Naive B cell (primary cell): ENCODE measurements at regions not wholly inside any gene's neighbourhood (a gene's known extent, or its start where the extent isn't known, plus 50 kb on each side); places are given as distances from the start of the nearest gene placed in this dataset.
A peak's percentile ranks its signal among the peaks of the same experiment; 100 is the strongest.
"Not testable (repeated sequence)": the region's sequence is repeated elsewhere in the genome, so short reads cannot be mapped to it uniquely, and the experiment has no call there.

Experiments used
- ATAC-seq, 2 donors: fragments of 150-1000 bp; cut with Tn5 transposase; 2 replicates each; pipeline ENCODE4 v1.10.0; 2021; ENCODE audit warnings: low read depth in 2 of 2, mild to moderate bottlenecking in 2 of 2, moderate library complexity in 2 of 2
- DNase-seq: peaks from one replicate; pipeline ENCODE4 v3.0.0; 2022
- H3K27ac Mint-ChIP-seq, 6 donors: one replicate each; pipeline ENCODE4 v1.8.0; 2020 to 2022; ENCODE audit warnings: mild to moderate bottlenecking in 6 of 6, mixed read lengths in 6 of 6, moderate library complexity in 5 of 6, inconsistent platforms in 2 of 6
- H3K27me3 Mint-ChIP-seq, 3 donors: one replicate each; pipeline ENCODE4 v1.8.0; 2021 to 2022; ENCODE audit warnings: mixed read lengths in 3 of 3, mild to moderate bottlenecking in 1 of 3
- H3K36me3 Mint-ChIP-seq, 2 donors: one replicate each; pipeline ENCODE4 v1.8.0; 2020 to 2022; ENCODE audit warnings: mixed read lengths in 2 of 2, inconsistent platforms in 1 of 2, mild to moderate bottlenecking in 1 of 2
- H3K4me1 Mint-ChIP-seq, 3 donors: one replicate each; pipeline ENCODE4 v1.8.0; 2020 to 2022; ENCODE audit warnings: mixed read lengths in 3 of 3, inconsistent platforms in 1 of 3, mild to moderate bottlenecking in 1 of 3, moderate library complexity in 1 of 3
- H3K4me3 Mint-ChIP-seq, 8 donors: one replicate each; pipeline ENCODE4 v1.8.0; 2020 to 2022; ENCODE audit warnings: mild to moderate bottlenecking in 8 of 8, mixed read lengths in 8 of 8, moderate library complexity in 8 of 8, inconsistent platforms in 2 of 8
- H3K9me3 Mint-ChIP-seq, 7 donors: one replicate each; pipeline ENCODE4 v1.8.0; 2020 to 2022; ENCODE audit warnings: mixed read lengths in 7 of 7, mild to moderate bottlenecking in 5 of 7, inconsistent platforms in 2 of 7, moderate library complexity in 1 of 7

DNA sequence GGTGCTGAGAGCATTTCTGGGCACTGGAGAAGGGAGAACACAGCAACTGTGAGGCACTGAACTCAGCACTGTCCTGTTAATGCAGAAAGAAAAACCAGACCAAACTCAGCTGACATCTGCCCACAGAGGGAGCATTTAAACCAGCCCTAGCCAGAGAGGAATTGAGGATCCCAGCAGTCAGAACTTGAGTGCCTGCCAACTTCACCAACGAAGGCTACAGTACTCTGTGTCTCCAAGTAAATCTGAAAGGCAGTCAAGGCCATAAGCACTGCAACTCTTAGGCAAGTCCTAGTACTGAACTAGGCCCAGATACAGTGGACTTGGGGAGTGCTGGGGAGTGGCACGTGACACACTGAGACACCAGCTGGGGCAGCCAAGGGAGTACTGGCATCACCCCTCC, 176.2 kb upstream of the ZC3H15 start:
- Mint-ChIP-seq H3K4me3 (peak overlapping the region in 1 of 8 donors; percentile 47), H3K27ac (no peak overlapping the region), H3K4me1 (no peaks in the 10 kb centered on the region), H3K27me3 (no peaks in the 10 kb centered on the region), H3K9me3 (peaks cover 5 to 35% (median 28%) of the 10 kb centered on the region in 7 donors), H3K36me3 (peaks cover 20 to 33% of the 10 kb centered on the region in 2 donors)
- ATAC-seq (no peak), DNase-seq (no peak)

DNA sequence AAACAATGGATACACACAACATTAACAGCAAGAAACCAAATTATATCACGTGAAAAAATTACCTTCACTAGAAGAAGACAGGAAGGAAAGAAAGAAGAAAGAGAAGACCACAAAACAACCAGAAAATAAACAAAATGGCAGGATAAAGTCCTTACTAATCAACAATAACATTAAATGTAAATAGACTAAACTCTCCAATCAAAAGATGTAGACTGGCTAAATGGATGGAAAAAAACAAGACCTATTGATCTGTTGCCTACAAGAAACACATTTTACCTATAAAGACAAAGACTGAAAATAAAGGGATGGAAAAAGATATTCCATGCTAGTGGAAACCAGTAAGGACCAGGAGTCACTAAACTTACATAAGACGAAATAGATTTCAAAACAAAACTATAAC, 167.0 kb upstream of the ZC3H15 start:
- H3K27ac Mint-ChIP-seq: no peak overlapping the region

DNA sequence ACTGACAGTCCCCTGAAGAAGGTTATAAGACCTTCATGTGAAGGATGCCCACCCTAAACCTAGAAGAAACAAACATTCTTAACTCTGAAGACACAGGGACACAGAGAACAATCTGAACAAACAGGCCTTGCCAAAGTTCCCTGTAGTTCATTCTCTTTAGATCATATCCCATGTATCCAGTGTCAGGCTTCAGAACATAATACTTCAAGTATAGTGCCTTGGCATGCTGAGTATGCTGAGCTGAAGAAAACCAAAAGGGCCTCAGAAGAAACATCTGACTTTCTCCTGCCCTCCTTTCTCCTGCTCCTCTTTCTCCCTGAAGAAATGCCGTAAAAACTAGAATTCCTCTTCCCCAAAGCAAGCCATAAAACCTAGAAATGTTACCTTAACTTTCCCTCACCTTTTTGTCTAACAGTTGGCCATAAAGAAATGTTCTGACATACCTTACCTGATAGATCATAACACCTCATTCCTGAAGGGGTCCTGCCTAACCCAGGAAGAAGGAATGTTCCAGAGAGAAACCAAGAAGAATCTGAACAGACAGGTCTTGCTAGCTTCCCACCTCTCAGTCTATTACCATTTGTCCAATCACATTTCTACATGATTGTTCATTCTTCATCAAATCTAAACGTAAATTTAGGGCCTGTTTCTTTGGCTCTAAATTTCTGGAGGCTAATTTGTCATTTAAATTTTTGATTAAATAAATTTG, 160.1 kb upstream of the ZC3H15 start:
- Mint-ChIP-seq H3K27ac (no peak overlapping the region), H3K4me1 (no peaks in the 10 kb centered on the region), H3K36me3 (peaks cover 0 to 24% of the 10 kb centered on the region in 2 donors), H3K9me3 (peaks cover 4 to 33% (median 12%) of the 10 kb centered on the region in 7 donors), H3K27me3 (no peaks in the 10 kb centered on the region), H3K4me3 (no peak overlapping the region)
- ATAC-seq (no peak), DNase-seq (no peak)

More for the DNA sequence above, 167.0 kb upstream of the ZC3H15 start:
- Mint-ChIP-seq H3K4me1 (peaks cover 0 to 4% (median 0%) of the 10 kb centered on the region in 3 donors), H3K27me3 (no peaks in the 10 kb centered on the region), H3K4me3 (no peak overlapping the region), H3K9me3 (peaks cover 14 to 66% (median 49%) of the 10 kb centered on the region in 7 donors), H3K36me3 (peaks cover 25 to 38% of the 10 kb centered on the region in 2 donors)
- ATAC-seq (no peak), DNase-seq (no peak)

DNA sequence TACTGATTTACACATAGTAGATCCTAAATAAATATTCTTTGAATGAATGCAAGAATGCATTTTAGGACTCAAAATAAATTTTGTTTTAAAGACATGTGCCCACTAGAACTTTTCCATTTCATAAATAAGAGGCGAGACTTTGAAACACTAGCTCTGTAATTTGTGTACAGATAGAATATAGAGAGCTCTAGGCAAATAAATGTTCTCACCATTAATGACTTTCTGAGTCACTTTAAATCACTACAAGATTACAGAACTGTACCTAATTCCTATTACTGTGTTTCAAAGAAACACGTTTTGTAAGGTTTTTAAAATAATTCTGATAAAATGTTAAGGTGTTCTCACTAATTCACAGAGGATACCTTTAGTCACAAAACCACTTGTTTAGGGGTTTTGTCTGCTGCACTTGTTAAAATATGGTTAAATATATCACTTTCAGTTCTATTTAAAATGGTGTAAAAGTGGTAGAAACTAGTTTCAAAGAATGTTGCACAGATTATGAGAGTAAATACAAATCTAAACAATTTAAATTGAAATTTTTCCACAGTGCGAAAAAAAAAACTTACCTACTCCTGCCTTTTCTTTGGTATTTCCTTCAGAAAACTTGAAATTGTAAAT, 158.7 kb upstream of the ZC3H15 start:
- no peaks in the 10 kb centered on the region for H3K4me1 Mint-ChIP-seq
- DNase-seq: no peak

DNA sequence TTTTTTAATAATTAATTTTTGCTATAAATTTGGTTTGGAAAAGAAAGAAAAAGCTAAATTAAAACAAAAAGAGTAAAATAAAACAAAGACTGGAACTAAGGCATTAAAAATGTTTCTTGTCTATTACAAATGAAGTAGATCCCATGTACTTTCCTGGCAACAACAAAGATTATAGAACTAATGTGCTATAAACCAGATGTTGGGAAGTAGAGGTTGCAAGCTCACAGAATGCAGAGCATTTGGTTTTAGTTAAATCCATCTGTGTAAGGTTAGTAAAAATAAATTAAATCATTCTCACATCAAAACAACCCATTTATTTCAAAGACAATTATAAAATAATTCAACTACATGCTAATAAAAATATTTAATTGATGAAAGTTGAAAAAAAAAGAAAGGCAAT, 157.2 kb upstream of the ZC3H15 start:
- no peak for ATAC-seq
- Mint-ChIP-seq H3K4me1 (no peaks in the 10 kb centered on the region), H3K9me3 (peaks cover 0 to 19% (median 6%) of the 10 kb centered on the region in 7 donors), H3K36me3 (peaks cover 0 to 15% of the 10 kb centered on the region in 2 donors), H3K27ac (no peak overlapping the region), H3K27me3 (no peaks in the 10 kb centered on the region), H3K4me3 (no peak overlapping the region)
- no peak for DNase-seq

More for the DNA sequence above, 158.7 kb upstream of the ZC3H15 start:
- Mint-ChIP-seq H3K27ac (no peak overlapping the region), H3K36me3 (peaks cover 0 to 20% of the 10 kb centered on the region in 2 donors), H3K27me3 (no peaks in the 10 kb centered on the region), H3K4me3 (no peak overlapping the region), H3K9me3 (peaks cover 4 to 31% (median 12%) of the 10 kb centered on the region in 7 donors)
- ATAC-seq: no peak

DNA sequence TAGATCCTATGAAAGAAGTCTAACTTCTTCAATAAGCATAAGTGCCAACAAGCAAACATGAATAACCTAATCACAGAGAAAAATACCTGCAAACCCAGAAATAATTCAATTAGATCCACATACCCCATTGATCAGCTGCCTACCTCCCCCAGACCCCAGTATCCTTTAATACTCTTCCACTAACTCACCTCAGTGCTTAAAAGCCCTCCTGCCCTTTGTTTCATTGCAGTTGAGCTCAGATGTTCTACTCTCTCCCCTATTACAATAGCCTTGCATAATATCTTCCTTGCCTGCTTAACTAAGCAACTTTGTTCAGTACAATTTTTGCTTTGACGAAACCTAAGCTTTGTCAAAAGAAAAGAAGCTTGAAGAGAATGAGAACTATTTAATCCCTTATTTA, 156.0 kb upstream of the ZC3H15 start:
- Mint-ChIP-seq H3K27ac (no peak overlapping the region), H3K36me3 (peaks cover 10 to 12% of the 10 kb centered on the region in 2 donors), H3K4me1 (no peaks in the 10 kb centered on the region), H3K27me3 (no peaks in the 10 kb centered on the region), H3K4me3 (no peak overlapping the region), H3K9me3 (peaks cover 0 to 25% (median 12%) of the 10 kb centered on the region in 7 donors)
- no peak for DNase-seq
- ATAC-seq: no peak

DNA sequence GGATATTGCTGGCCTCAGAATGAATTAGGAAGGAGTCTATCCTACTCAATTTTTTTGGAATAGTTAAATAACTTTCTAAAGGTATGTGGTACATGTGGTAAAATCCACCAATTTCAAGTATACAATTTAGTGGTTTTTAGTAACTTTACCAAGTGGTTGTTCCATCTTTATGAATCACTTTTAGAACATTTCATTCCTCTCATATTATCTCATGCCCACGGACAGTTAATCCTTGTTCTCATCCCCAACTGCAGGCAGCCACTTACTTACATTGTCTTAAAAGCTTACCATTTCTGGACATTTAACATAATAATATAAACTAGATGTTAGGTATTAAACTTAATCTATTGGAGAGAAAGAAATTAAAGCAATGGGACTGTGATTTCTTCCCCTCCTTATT, 146.3 kb upstream of the ZC3H15 start:
- Mint-ChIP-seq H3K27me3 (no peaks in the 10 kb centered on the region), H3K9me3 (peaks cover 3 to 33% (median 19%) of the 10 kb centered on the region in 7 donors), H3K27ac (no peak overlapping the region), H3K4me1 (no peaks in the 10 kb centered on the region), H3K4me3 (no peak overlapping the region), H3K36me3 (peaks cover 32 to 34% of the 10 kb centered on the region in 2 donors)
- ATAC-seq (no peak), DNase-seq (no peak)

DNA sequence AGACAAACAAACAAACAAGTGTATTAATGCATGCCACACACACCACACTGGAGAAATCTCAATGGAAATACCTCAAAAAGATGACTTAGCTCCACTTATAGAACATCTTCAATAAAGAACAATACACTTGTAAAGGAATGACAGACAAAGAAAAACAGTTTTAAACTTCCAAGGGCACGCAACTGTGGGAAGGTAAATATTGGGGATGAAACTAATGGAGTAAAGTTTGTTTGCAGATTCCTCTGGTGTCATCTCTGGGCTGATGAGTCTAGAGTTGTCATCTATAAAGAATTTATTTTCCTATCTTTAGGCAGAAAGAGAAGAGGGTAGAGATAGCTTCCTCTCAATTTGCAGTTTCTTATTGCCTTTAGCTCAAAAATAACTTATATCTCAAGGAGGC, 144.0 kb upstream of the ZC3H15 start:
- Mint-ChIP-seq H3K4me1 (peaks cover 4 to 10% (median 8%) of the 10 kb centered on the region in 3 donors), H3K36me3 (peaks cover 26 to 38% of the 10 kb centered on the region in 2 donors), H3K9me3 (peaks cover 0 to 23% (median 15%) of the 10 kb centered on the region in 7 donors), H3K4me3 (no peak overlapping the region), H3K27ac (no peak overlapping the region), H3K27me3 (no peaks in the 10 kb centered on the region)
- DNase-seq (no peak), ATAC-seq (no peak)

DNA sequence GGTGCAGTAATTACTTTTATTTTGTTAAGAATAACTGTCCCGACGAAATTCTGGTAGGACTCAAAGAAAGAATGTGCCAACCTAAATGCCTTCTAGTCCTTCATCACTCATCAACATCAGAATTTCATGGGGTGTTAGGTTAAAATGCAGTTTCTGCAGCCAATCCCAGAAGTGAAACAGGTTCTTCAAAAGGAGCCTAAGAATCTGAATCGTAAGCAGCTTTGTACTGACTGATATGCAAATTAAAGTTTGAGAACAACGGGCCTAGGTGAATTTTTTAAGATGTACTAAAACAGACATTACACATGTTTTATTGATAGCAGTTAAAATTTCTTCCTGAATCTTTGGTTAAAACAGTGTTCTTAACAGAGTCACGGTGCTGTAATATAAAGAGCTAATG, 140.3 kb upstream of the ZC3H15 start:
- peaks cover 8 to 28% of the 10 kb centered on the region in 2 donors for H3K36me3 Mint-ChIP-seq
- H3K27me3 Mint-ChIP-seq: no peaks in the 10 kb centered on the region
- ATAC-seq: no peak
- H3K9me3 Mint-ChIP-seq: peaks cover 0 to 5% (median 1%) of the 10 kb centered on the region in 7 donors
- H3K4me1 Mint-ChIP-seq: peaks cover 8 to 11% (median 10%) of the 10 kb centered on the region in 3 donors
- no peak for DNase-seq
- no peak overlapping the region for H3K4me3 Mint-ChIP-seq
- H3K27ac Mint-ChIP-seq: peak overlapping the region in 1 of 6 donors; percentile 76

DNA sequence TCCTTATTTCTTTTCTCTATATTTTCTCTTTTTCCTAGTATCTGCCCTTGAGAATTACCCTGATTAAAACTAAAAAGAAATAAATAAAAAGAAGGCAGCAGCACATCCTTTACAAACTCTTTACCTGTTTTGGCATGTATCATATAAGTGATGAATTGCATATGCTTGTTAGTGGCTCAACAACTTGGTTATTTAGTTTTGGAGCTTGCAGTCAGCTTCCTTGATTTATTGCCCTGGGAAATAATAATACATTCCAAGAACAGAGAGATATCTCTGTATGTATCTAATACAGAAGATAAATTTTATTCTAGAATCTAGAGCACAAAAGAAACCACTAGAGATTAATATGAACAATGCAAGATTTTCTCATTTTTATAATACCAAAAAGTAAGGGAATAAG, 139.8 kb upstream of the ZC3H15 start:
- Mint-ChIP-seq H3K9me3 (peaks cover 0 to 5% (median 4%) of the 10 kb centered on the region in 7 donors), H3K4me3 (no peak overlapping the region), H3K4me1 (peaks cover 8 to 11% (median 10%) of the 10 kb centered on the region in 3 donors), H3K27ac (peak overlapping the region in 3 of 6 donors; percentile 8 to 76 (median 34)), H3K27me3 (no peaks in the 10 kb centered on the region), H3K36me3 (peaks cover 8 to 33% of the 10 kb centered on the region in 2 donors)
- ATAC-seq (no peak), DNase-seq (no peak)

DNA sequence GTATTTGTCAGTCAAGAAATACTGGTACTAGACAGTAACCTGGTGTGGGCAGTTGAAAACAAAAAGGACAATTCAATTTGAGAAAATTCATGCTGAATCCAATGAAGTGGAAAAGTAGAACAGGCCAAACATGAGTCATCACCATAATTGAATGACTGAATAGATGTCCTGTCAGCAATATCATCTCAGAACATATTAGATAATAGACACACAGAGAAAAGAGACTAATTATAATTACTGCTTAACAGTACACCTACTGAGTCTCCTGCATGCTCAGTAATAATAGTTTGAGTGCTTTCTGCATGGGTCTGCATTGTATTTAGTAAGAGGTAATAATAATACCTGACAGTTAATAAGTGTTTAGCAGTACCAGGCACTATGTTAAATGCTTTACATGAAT, 138.6 kb upstream of the ZC3H15 start:
- ATAC-seq: no peak
- H3K4me3 Mint-ChIP-seq: no peak overlapping the region
- H3K27ac Mint-ChIP-seq: no peak overlapping the region
- peaks cover 4 to 13% (median 9%) of the 10 kb centered on the region in 7 donors for H3K9me3 Mint-ChIP-seq
- DNase-seq: no peak
- peaks cover 8 to 11% (median 10%) of the 10 kb centered on the region in 3 donors for H3K4me1 Mint-ChIP-seq
- no peaks in the 10 kb centered on the region for H3K27me3 Mint-ChIP-seq
- H3K36me3 Mint-ChIP-seq: peaks cover 12 to 32% of the 10 kb centered on the region in 2 donors

DNA sequence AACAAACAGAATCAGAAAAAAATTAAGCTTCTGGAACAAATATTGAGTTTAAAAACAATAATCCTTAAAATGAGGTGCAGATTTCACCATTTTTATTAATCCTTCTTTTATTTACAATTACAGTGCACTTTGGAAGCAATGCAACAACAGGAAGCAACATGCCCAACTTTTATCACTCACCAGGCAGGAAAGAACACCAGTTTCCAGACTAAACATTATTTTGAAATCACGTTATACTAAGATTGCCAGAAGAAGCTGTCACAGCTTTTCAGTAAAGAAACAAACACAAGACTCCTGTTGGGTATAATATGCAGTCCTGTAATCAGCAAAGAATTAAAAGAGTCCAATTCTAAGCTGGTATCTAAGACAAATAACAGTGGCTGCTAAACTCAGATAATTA, 137.9 kb upstream of the ZC3H15 start:
- DNase-seq (no peak), ATAC-seq (no peak)
- H3K36me3 Mint-ChIP-seq: peaks cover 13 to 31% of the 10 kb centered on the region in 2 donors
- H3K27ac Mint-ChIP-seq: no peak overlapping the region
- peaks cover 6 to 20% (median 14%) of the 10 kb centered on the region in 7 donors for H3K9me3 Mint-ChIP-seq
- H3K4me1 Mint-ChIP-seq: peaks cover 8 to 11% (median 10%) of the 10 kb centered on the region in 3 donors
- H3K4me3 Mint-ChIP-seq: no peak overlapping the region
- no peaks in the 10 kb centered on the region for H3K27me3 Mint-ChIP-seq

DNA sequence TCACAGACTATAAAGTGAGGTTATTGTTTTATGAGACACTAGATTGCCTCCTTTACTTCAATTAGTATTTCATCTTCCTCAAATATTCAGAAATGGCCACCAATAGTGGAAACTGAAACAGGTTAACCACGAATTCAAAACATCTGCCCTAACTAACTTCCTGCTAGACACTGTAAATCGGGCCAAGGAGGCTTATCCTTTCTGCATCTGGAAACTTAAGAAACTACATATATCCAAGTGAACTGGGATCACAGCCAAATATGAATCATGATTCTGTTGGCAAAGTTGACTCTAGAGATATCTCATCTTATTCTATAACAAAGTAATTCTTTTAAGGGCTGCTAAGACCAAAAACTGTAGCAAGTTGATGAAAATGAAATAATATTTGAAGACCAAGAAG, 136.6 kb upstream of the ZC3H15 start:
- peaks cover 20 to 37% of the 10 kb centered on the region in 2 donors for H3K36me3 Mint-ChIP-seq
- H3K4me3 Mint-ChIP-seq: no peak overlapping the region
- peaks cover 9 to 30% (median 23%) of the 10 kb centered on the region in 7 donors for H3K9me3 Mint-ChIP-seq

DNA sequence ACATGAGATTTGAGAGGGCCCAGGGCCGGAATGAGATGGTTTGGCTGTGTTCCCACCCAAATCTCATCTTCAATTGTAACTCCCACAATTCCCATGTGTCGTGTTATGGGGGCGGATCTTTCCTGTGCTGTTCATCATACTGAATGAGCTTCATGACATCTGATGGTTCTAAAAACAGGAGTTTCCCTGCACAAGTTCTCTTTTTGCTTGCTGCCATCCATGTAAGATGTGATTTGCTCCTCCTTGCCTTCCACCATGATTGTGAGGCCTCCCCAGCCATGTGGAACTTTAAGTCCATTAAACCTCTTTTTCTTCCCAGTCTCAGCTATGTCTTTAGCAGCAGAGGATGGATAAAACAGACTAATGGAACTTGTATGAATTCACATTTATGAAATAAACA, 131.9 kb upstream of the ZC3H15 start:
- not testable (repeated sequence) for H3K27me3 Mint-ChIP-seq, H3K4me1 Mint-ChIP-seq, DNase-seq, H3K27ac Mint-ChIP-seq, ATAC-seq
- peaks cover 28 to 47% of the 10 kb centered on the region in 2 donors for H3K36me3 Mint-ChIP-seq
- H3K9me3 Mint-ChIP-seq: peaks cover 10 to 32% (median 25%) of the 10 kb centered on the region in 7 donors
- peak overlapping the region in 1 of 8 donors; percentile 20 for H3K4me3 Mint-ChIP-seq

More for the DNA sequence above, 136.6 kb upstream of the ZC3H15 start:
- Mint-ChIP-seq H3K27me3 (no peaks in the 10 kb centered on the region), H3K4me1 (peaks cover 8 to 13% (median 10%) of the 10 kb centered on the region in 3 donors), H3K27ac (no peak overlapping the region)
- no peak for DNase-seq
- no peak for ATAC-seq
